ENCODE measurements at regions not wholly inside any gene's neighbourhood (a gene's known extent, or its start where the extent isn't known, plus 50 kb on each side); places are given as distances from the start of the nearest gene placed in this dataset.

- H3K79me2 ChIP-seq (ENCODE audit: control insufficient read depth, insufficient read depth, low read length), result no peaks in the 10 kb centered on the region
- H3K9ac ChIP-seq (replicated peaks; ENCODE audit: extremely low read depth, insufficient read depth, low read length), result no peak overlapping the region
- no peak overlapping the region for H3K4me2 ChIP-seq (ENCODE audit: insufficient read depth, low read length)
- no peak for TF ChIP-seq MAX (IDR thresholded peaks at IDR 0.05; ENCODE audit: insufficient read depth, insufficient read length)
- TF ChIP-seq POLR2AphosphoS5 (IDR thresholded peaks at IDR 0.05; ENCODE audit: insufficient read depth, low read depth, low read length), result no peak
- no peak for TF ChIP-seq JUN (IDR thresholded peaks at IDR 0.05; ENCODE audit: borderline replicate concordance, insufficient read depth, insufficient read length, low read depth)
- TF ChIP-seq FOS (IDR thresholded peaks at IDR 0.05; ENCODE audit: borderline replicate concordance, insufficient read depth, low read length), result no peak
- no peak for TF ChIP-seq CTCF (IDR thresholded peaks at IDR 0.05; ENCODE audit: extremely low read depth in 1 of 2, insufficient read depth in 1 of 2, low read depth in 1 of 2, low read length in 2 of 2)
- no peak for TF ChIP-seq POLR2A (IDR thresholded peaks at IDR 0.05; ENCODE audit: low read depth, low read length)
- TF ChIP-seq EZH2 (IDR thresholded peaks at IDR 0.05; ENCODE audit: borderline replicate concordance, low read depth, low read length, severe bottlenecking), result no peak
- H3K36me3 ChIP-seq (ENCODE audit: control insufficient read depth in 2 of 2, extremely low read depth in 1 of 2, insufficient read depth in 2 of 2, low read length in 2 of 2), result no peaks in the 10 kb centered on the region
- no peak overlapping the region for H3K4me3 ChIP-seq (replicated peaks in 1 of 3; ENCODE audit: insufficient read depth in 1 of 3, low read depth in 1 of 3, low read length in 3 of 3)
- ChIA-PET CTCF (interaction anchor here (1.2 to 3.1 kb wide), 4 partner anchors 10 to 651 kb away, joined by 3 to 17 read pairs (median 8); partner anchors contain the start of gene TRIB2), POLR2A (no interaction called here)
- no peak overlapping the region for H3K27ac ChIP-seq (ENCODE audit: insufficient read depth, low read depth, low read length)
- no peaks in the 10 kb centered on the region for H4K20me1 ChIP-seq (replicated peaks; ENCODE audit: control insufficient read depth, extremely low read depth, insufficient read depth, low read length)
- H3K9me3 ChIP-seq (replicated peaks; ENCODE audit: control insufficient read depth, insufficient read depth, low read length), result no peaks in the 10 kb centered on the region
- H3K4me1 ChIP-seq (ENCODE audit: control insufficient read depth, extremely low read depth, insufficient read depth, low read length), result peaks cover 19% of the 10 kb centered on the region
- FAIRE-seq, result peak; percentile 55
- H3K27me3 ChIP-seq (ENCODE audit: control insufficient read depth in 2 of 2, insufficient read depth in 2 of 2, low read length in 2 of 2), result no peaks in the 10 kb centered on the region
- intact Hi-C loops (cut with micrococcal nuclease), result loop anchor here (5.0 kb wide), 1 partner anchor 390 kb away; no protein-coding TSS in a partner anchor
- H2AFZ ChIP-seq (ENCODE audit: low read depth, low read length), result no peak overlapping the region
- H3K9me1 ChIP-seq (replicated peaks; ENCODE audit: control insufficient read depth, extremely low read depth, insufficient read depth, low read length), result no peaks in the 10 kb centered on the region
- BruUV-seq (replicated peaks), result no TSS peak
- dilution Hi-C loops (cut with MboI; ENCODE audit: extremely low pct_ligation_motif_present, low sequenced_read_pairs), result no loop called here
- DNase-seq (ENCODE audit: low read depth, low spot score), result no peak
These were observed 421.3 kb downstream of the LPIN1 start for GRCh38 chr2:12167525-12168317.

Measured in endothelial cell of umbilical vein (primary cell).